SK-N-MC (cell line): ENCODE measurements at regions not wholly inside any gene's neighbourhood (a gene's known extent, or its start where the extent isn't known, plus 50 kb on each side); places are given as distances from the start of the nearest gene placed in this dataset.

Experiments used
- DNase-seq: peaks from one replicate; pipeline ENCODE4 v3.0.0-alpha.2; 2011; ENCODE audit warnings: low read depth, low spot score
- H3K27ac ChIP-seq: fragments of 200-600 bp; sonication (generic); 2 replicates; pipeline ENCODE4 v1.5.1; 2016; ENCODE audit warnings: mixed run types
- H3K36me3 ChIP-seq: fragments of 200-600 bp; sonication (generic); 2 replicates; pipeline ENCODE4 v1.6.1; 2017; ENCODE audit warnings: antibody characterized with exemption, low read length, mixed read lengths; ENCODE audit not compliant: insufficient read depth
- H3K4me3 ChIP-seq: fragments of 200-600 bp; sonication (generic); 2 replicates; pipeline ENCODE4 v1.5.1; 2016
- H3K9ac ChIP-seq: fragments of 200-600 bp; sonication (generic); 2 replicates; pipeline ENCODE4 v1.8.0; 2017; ENCODE audit warnings: mixed run types, mixed read lengths; ENCODE audit not compliant: insufficient read length
- H3K9me3 ChIP-seq: fragments of 200-600 bp; sonication (generic); 2 replicates; pipeline ENCODE4 v1.6.1; 2017; ENCODE audit warnings: low read depth, mild to moderate bottlenecking, antibody characterized with exemption, low read length, moderate library complexity, mixed read lengths
- EZH2 ChIP-seq: fragments of 200-600 bp; sonication (generic); IDR thresholded peaks from one replicate; pipeline ENCODE4 v1.6.1; 2017; ENCODE audit warnings: antibody characterized with exemption
- FOXP2 ChIP-seq: optimal IDR thresholded peaks from 2 replicates; pipeline ENCODE3; 2011; ENCODE audit warnings: mild to moderate bottlenecking, moderate library complexity; ENCODE audit not compliant: insufficient read depth; ENCODE audit errors: extremely low read length, control extremely low read depth
- POLR2AphosphoS5 ChIP-seq: IDR thresholded peaks from 2 replicates; pipeline ENCODE4 v1.6.1; 2012; ENCODE audit warnings: mild to moderate bottlenecking, low read depth, low read length, borderline replicate concordance

- Histone ChIP-seq H3K9ac (no peak overlapping the region), H3K4me3 (no peak overlapping the region), H3K9me3 (no peaks in the 10 kb centered on the region), H3K27ac (no peak overlapping the region), H3K36me3 (no peaks in the 10 kb centered on the region)
- TF ChIP-seq POLR2AphosphoS5 (no peak), FOXP2 (no peak), EZH2 (no peak)
- no peak for DNase-seq
Observed at GRCh38 chr3:8147711-8148110, 353.9 kb upstream of the LMCD1 start.

- TF ChIP-seq FOXP2 (no peak), EZH2 (no peak), POLR2AphosphoS5 (no peak)
- Histone ChIP-seq H3K9me3 (no peaks in the 10 kb centered on the region), H3K4me3 (no peak overlapping the region), H3K27ac (no peak overlapping the region), H3K9ac (no peak overlapping the region), H3K36me3 (no peaks in the 10 kb centered on the region)
- peak; percentile 3 for DNase-seq
Observed at GRCh38 chr3:8152821-8153418, 348.7 kb upstream of the LMCD1 start.

GRCh38 chr3:8153800-8154199, 347.8 kb upstream of the LMCD1 start:
- H3K36me3 ChIP-seq: no peaks in the 10 kb centered on the region
- TF ChIP-seq POLR2AphosphoS5 (no peak), EZH2 (no peak), FOXP2 (no peak)
- H3K9ac ChIP-seq: no peak overlapping the region
- H3K27ac ChIP-seq: no peak overlapping the region
- no peak for DNase-seq
- H3K9me3 ChIP-seq: no peaks in the 10 kb centered on the region
- H3K4me3 ChIP-seq: no peak overlapping the region

- no peak overlapping the region for H3K27ac ChIP-seq
- H3K9ac ChIP-seq: no peak overlapping the region
- no peak overlapping the region for H3K4me3 ChIP-seq
- H3K36me3 ChIP-seq: no peaks in the 10 kb centered on the region
- no peaks in the 10 kb centered on the region for H3K9me3 ChIP-seq
- no peak for TF ChIP-seq EZH2
- no peak for TF ChIP-seq FOXP2
- no peak for TF ChIP-seq POLR2AphosphoS5
- DNase-seq: no peak
Observed at GRCh38 chr3:8154617-8155016, 347.0 kb upstream of the LMCD1 start.

- Histone ChIP-seq H3K27ac (no peak overlapping the region), H3K4me3 (no peak overlapping the region), H3K9me3 (no peaks in the 10 kb centered on the region), H3K36me3 (no peaks in the 10 kb centered on the region), H3K9ac (no peak overlapping the region)
- no peak for TF ChIP-seq FOXP2
- TF ChIP-seq POLR2AphosphoS5: no peak
- no peak for DNase-seq
Observed at GRCh38 chr3:8156138-8156537, 345.5 kb upstream of the LMCD1 start.

GRCh38 chr3:8156831-8157230, 344.8 kb upstream of the LMCD1 start:
- Histone ChIP-seq H3K9ac (no peak overlapping the region), H3K36me3 (no peaks in the 10 kb centered on the region), H3K27ac (no peak overlapping the region), H3K9me3 (no peaks in the 10 kb centered on the region), H3K4me3 (no peak overlapping the region)
- TF ChIP-seq FOXP2: no peak
- TF ChIP-seq POLR2AphosphoS5: no peak
- no peak for TF ChIP-seq EZH2
- no peak for DNase-seq

- Histone ChIP-seq H3K36me3 (no peaks in the 10 kb centered on the region), H3K27ac (no peak overlapping the region), H3K9me3 (no peaks in the 10 kb centered on the region), H3K4me3 (no peak overlapping the region), H3K9ac (no peak overlapping the region)
- DNase-seq: no peak
- TF ChIP-seq FOXP2 (no peak), POLR2AphosphoS5 (no peak), EZH2 (no peak)
Observed at GRCh38 chr3:8157640-8158039, 344.0 kb upstream of the LMCD1 start.

- Histone ChIP-seq H3K36me3 (no peaks in the 10 kb centered on the region), H3K4me3 (no peak overlapping the region), H3K9ac (no peak overlapping the region), H3K9me3 (no peaks in the 10 kb centered on the region), H3K27ac (no peak overlapping the region)
- no peak for DNase-seq
- TF ChIP-seq EZH2 (no peak), FOXP2 (no peak), POLR2AphosphoS5 (no peak)
Observed at GRCh38 chr3:8164145-8164544, 337.5 kb upstream of the LMCD1 start.

- no peak overlapping the region for H3K9ac ChIP-seq
- no peaks in the 10 kb centered on the region for H3K9me3 ChIP-seq
- no peak overlapping the region for H3K27ac ChIP-seq
- no peak for TF ChIP-seq FOXP2
- no peak for TF ChIP-seq EZH2
- no peak for TF ChIP-seq POLR2AphosphoS5
- DNase-seq: no peak
- H3K36me3 ChIP-seq: no peaks in the 10 kb centered on the region
- H3K4me3 ChIP-seq: no peak overlapping the region
Observed at GRCh38 chr3:8166014-8166413, 335.6 kb upstream of the LMCD1 start.
